Osteoblast (primary cell): ENCODE measurements at regions not wholly inside any gene's neighbourhood (a gene's known extent, or its start where the extent isn't known, plus 50 kb on each side); places are given as distances from the start of the nearest gene placed in this dataset.

Experiments used
- DNase-seq: peaks from one replicate; pipeline ENCODE4 v3.0.0; 2011; ENCODE audit warnings: low spot score, mixed read lengths; ENCODE audit not compliant: insufficient read length; ENCODE audit errors: missing footprints
- H2AFZ ChIP-seq: 2 replicates; pipeline ENCODE4 v1.6.0; 2011; ENCODE audit warnings: mild to moderate bottlenecking, low read length
- H3K27ac ChIP-seq: 2 replicates; pipeline ENCODE4 v1.5.1; 2011; ENCODE audit warnings: mild to moderate bottlenecking, low read depth, low read length, moderate library complexity
- H3K27me3 ChIP-seq: 2 replicates; pipeline ENCODE4 v1.6.0; 2012; ENCODE audit warnings: mild to moderate bottlenecking, control low read depth, inconsistent platforms, low read length, moderate library complexity; ENCODE audit not compliant: insufficient read depth
- H3K36me3 ChIP-seq: 2 replicates; pipeline ENCODE4 v1.5.1; 2011; ENCODE audit warnings: mild to moderate bottlenecking, low read length, control low read depth, moderate library complexity; ENCODE audit not compliant: insufficient read depth
- H3K4me1 ChIP-seq: 2 replicates; pipeline ENCODE4 v1.5.1; 2011; ENCODE audit warnings: mild to moderate bottlenecking, low read length, control low read depth, moderate library complexity; ENCODE audit not compliant: insufficient read depth
- H3K4me2 ChIP-seq: 2 replicates; pipeline ENCODE4 v1.6.0; 2011; ENCODE audit warnings: mild to moderate bottlenecking, low read length; ENCODE audit not compliant: insufficient read depth
- H3K4me3 ChIP-seq: fragments of 200-600 bp; sonication (generic); 3 replicates; pipeline ENCODE4 v1.5.1; 2012; ENCODE audit warnings: mild to moderate bottlenecking, low read length, inconsistent platforms; ENCODE audit not compliant: insufficient read depth
- H3K79me2 ChIP-seq: 2 replicates; pipeline ENCODE4 v1.6.0; 2012; ENCODE audit warnings: mild to moderate bottlenecking, low read length, control low read depth, inconsistent platforms; ENCODE audit not compliant: insufficient read depth
- H3K9me3 ChIP-seq: 2 replicates; pipeline ENCODE4 v1.5.1; 2011; ENCODE audit warnings: low read depth, low read length, control low read depth
- H4K20me1 ChIP-seq: 2 replicates; pipeline ENCODE4 v1.6.0; 2012; ENCODE audit warnings: mild to moderate bottlenecking, low read length, control low read depth; ENCODE audit not compliant: insufficient read depth
- CTCF ChIP-seq: IDR thresholded peaks from 2 replicates; pipeline ENCODE4 v1.5.1; 2011; ENCODE audit warnings: mild to moderate bottlenecking, low read depth, low read length, moderate library complexity; ENCODE audit errors: extremely low read depth

- no peaks in the 10 kb centered on the region for H3K4me1 ChIP-seq
- no peak overlapping the region for H2AFZ ChIP-seq
- no peak overlapping the region for H3K27ac ChIP-seq
- no peaks in the 10 kb centered on the region for H3K79me2 ChIP-seq
- H3K4me2 ChIP-seq: no peak overlapping the region
- DNase-seq: no peak
- TF ChIP-seq CTCF: no peak
- H3K27me3 ChIP-seq: no peaks in the 10 kb centered on the region
- no peak overlapping the region for H3K4me3 ChIP-seq
- no peaks in the 10 kb centered on the region for H3K9me3 ChIP-seq
- no peaks in the 10 kb centered on the region for H4K20me1 ChIP-seq
- no peaks in the 10 kb centered on the region for H3K36me3 ChIP-seq
Observed at GRCh38 chr4:93982255-93982654, 153.7 kb downstream of the ATOH1 start.

GRCh38 chr4:93983140-93983539 is 154.6 kb downstream of the ATOH1 start:
- no peak overlapping the region for H3K4me3 ChIP-seq
- H4K20me1 ChIP-seq: no peaks in the 10 kb centered on the region
- no peak overlapping the region for H2AFZ ChIP-seq
- TF ChIP-seq CTCF: no peak
- no peaks in the 10 kb centered on the region for H3K79me2 ChIP-seq
- H3K27ac ChIP-seq: no peak overlapping the region
- no peaks in the 10 kb centered on the region for H3K27me3 ChIP-seq
- no peaks in the 10 kb centered on the region for H3K36me3 ChIP-seq
- no peak for DNase-seq
- H3K9me3 ChIP-seq: no peaks in the 10 kb centered on the region
- H3K4me1 ChIP-seq: no peaks in the 10 kb centered on the region
- no peak overlapping the region for H3K4me2 ChIP-seq

- H3K4me2 ChIP-seq: no peak overlapping the region
- no peak for DNase-seq
- no peaks in the 10 kb centered on the region for H3K27me3 ChIP-seq
- H2AFZ ChIP-seq: no peak overlapping the region
- H3K4me3 ChIP-seq: no peak overlapping the region
- TF ChIP-seq CTCF: no peak
- no peaks in the 10 kb centered on the region for H3K9me3 ChIP-seq
- no peaks in the 10 kb centered on the region for H4K20me1 ChIP-seq
- no peak overlapping the region for H3K27ac ChIP-seq
- no peaks in the 10 kb centered on the region for H3K36me3 ChIP-seq
- no peaks in the 10 kb centered on the region for H3K4me1 ChIP-seq
- no peaks in the 10 kb centered on the region for H3K79me2 ChIP-seq
Observed at GRCh38 chr4:93994175-93994994, 165.8 kb downstream of the ATOH1 start.

- no peak overlapping the region for H2AFZ ChIP-seq
- no peak for TF ChIP-seq CTCF
- H3K4me3 ChIP-seq: no peak overlapping the region
- DNase-seq: no peak
- no peaks in the 10 kb centered on the region for H4K20me1 ChIP-seq
- H3K4me2 ChIP-seq: no peak overlapping the region
- H3K4me1 ChIP-seq: no peaks in the 10 kb centered on the region
- no peak overlapping the region for H3K27ac ChIP-seq
- no peaks in the 10 kb centered on the region for H3K79me2 ChIP-seq
- no peaks in the 10 kb centered on the region for H3K9me3 ChIP-seq
- no peaks in the 10 kb centered on the region for H3K27me3 ChIP-seq
- H3K36me3 ChIP-seq: no peaks in the 10 kb centered on the region
Observed at GRCh38 chr4:93996895-93997294, 168.3 kb downstream of the ATOH1 start.
